Tibial artery (tissue), 4 donors: ENCODE measurements at regions not wholly inside any gene's neighbourhood (a gene's known extent, or its start where the extent isn't known, plus 50 kb on each side); places are given as distances from the start of the nearest gene placed in this dataset.

Experiments
- DNase-seq, 2 donors: peaks; one replicate each; pipeline ENCODE4 v3.0.0-alpha.2; 2019
- H3K27ac ChIP-seq, 2 donors: fragments of 200-600 bp; sonication (generic) in 1 of 2; 1 replicate in 1 of 2; 2 replicates in 1 of 2; pipeline ENCODE4 v1.5.1; 2018 to 2019; ENCODE audit warnings: mild to moderate bottlenecking in 1 of 2
- H3K27me3 ChIP-seq, 2 donors: fragments of 200-600 bp; sonication (generic) in 1 of 2; one replicate each; pipeline versions ENCODE4 v1.5.1 to v1.6.0; 2016 to 2019
- H3K36me3 ChIP-seq, 3 donors: fragments of 200-600 bp; sonication (generic) in 2 of 3; one replicate each; pipeline ENCODE4 v1.5.1; 2016 to 2019; ENCODE audit warnings: mild to moderate bottlenecking in 2 of 3
- H3K4me1 ChIP-seq, 4 donors: fragments of 200-600 bp; sonication (generic) in 2 of 4; 1 replicate in 3 of 4; 2 replicates in 1 of 4; pipeline ENCODE4 v1.5.1; 2016 to 2019
- H3K4me3 ChIP-seq, 2 donors: fragments of 200-600 bp; sonication (generic) in 1 of 2; 1 replicate in 1 of 2; 2 replicates in 1 of 2; pipeline ENCODE4 v1.5.1; 2018 to 2019; ENCODE audit warnings: mild to moderate bottlenecking in 2 of 2
- H3K9me3 ChIP-seq, 3 donors: fragments of 200-600 bp; sonication (generic) in 1 of 3; one replicate each; pipeline ENCODE4 v1.5.1; 2016 to 2019
- CTCF ChIP-seq, 2 experiments: fragments of 200-600 bp in 1 of 2; fragments of 450-650 bp in 1 of 2; IDR thresholded peaks; one replicate each; pipeline ENCODE4 v1.5.1; 2017 to 2019; ENCODE audit warnings: antibody characterized with exemption in 2 of 2, mild to moderate bottlenecking in 1 of 2, moderate library complexity in 1 of 2
- intact Hi-C: fragments of 100-400 bp; cut with DNase I; formaldehyde crosslinking; loops from one replicate; pipeline ENCODE4 v1.15.0; 2023; ENCODE audit warnings: low total_unique reads

- Histone ChIP-seq H3K27ac (no peak overlapping the region), H3K4me3 (no peak overlapping the region)
These were observed 52.3 kb upstream of the ARMC3 start for GRCh38 chr10:22875581-22875980.

GRCh38 chr10:22874189-22874854 is 53.5 kb upstream of the ARMC3 start:
- Histone ChIP-seq H3K4me3 (no peak overlapping the region), H3K4me1 (no peaks in the 10 kb centered on the region), H3K27me3 (no peaks in the 10 kb centered on the region), H3K36me3 (no peaks in the 10 kb centered on the region), H3K9me3 (no peaks in the 10 kb centered on the region), H3K27ac (no peak overlapping the region)
- intact Hi-C loops: no loop called here
- no peak for DNase-seq
- TF ChIP-seq CTCF (IDR thresholded peaks at IDR 0.05): no peak

More at GRCh38 chr10:22875581-22875980, 52.3 kb upstream of the ARMC3 start:
- Histone ChIP-seq H3K9me3 (no peaks in the 10 kb centered on the region), H3K4me1 (no peaks in the 10 kb centered on the region), H3K27me3 (no peaks in the 10 kb centered on the region), H3K36me3 (no peaks in the 10 kb centered on the region)
- no peak for DNase-seq
- TF ChIP-seq CTCF (IDR thresholded peaks at IDR 0.05): no peak
- intact Hi-C loops: no loop called here

- Histone ChIP-seq H3K27ac (no peak overlapping the region), H3K4me3 (no peak overlapping the region), H3K4me1 (peaks cover 0 to 18% (median 4%) of the 10 kb centered on the region in 4 donors), H3K27me3 (no peaks in the 10 kb centered on the region), H3K9me3 (no peaks in the 10 kb centered on the region), H3K36me3 (no peaks in the 10 kb centered on the region)
- no peak for TF ChIP-seq CTCF (IDR thresholded peaks at IDR 0.05)
- intact Hi-C loops: no loop called here
- no peak for DNase-seq
These were observed 71.3 kb upstream of the ARMC3 start for GRCh38 chr10:22856444-22857074.

DNA sequence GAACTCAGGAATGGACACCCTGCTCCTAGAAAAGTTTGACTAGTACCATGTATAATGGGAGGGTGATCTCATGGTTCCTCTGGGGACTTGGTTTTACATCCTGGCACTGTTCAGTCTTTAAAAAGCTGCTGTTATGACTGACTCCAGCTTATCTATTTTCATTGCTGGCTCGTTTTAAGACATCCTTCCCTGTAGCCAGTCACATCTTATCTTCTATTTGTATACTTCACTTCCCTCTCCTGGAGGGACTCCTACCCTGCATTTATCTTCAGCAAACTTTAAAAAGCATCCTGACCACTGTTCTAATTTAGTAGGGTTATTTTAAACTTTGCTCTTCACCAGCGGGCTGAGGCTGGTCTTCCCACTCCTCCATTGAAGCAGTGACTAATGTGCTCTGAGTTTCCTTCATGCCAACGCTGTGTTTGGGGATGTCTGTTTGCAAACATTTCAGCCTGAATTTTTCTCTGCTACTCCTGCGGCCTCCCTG is 72.9 kb upstream of the ARMC3 start:
- DNase-seq: no peak
- Histone ChIP-seq H3K27me3 (no peaks in the 10 kb centered on the region), H3K27ac (peak overlapping the region; percentile 12 to 15), H3K4me3 (no peak overlapping the region), H3K4me1 (peaks cover 0 to 32% (median 13%) of the 10 kb centered on the region in 4 donors), H3K9me3 (no peaks in the 10 kb centered on the region), H3K36me3 (no peaks in the 10 kb centered on the region)
- intact Hi-C loops: no loop called here
- TF ChIP-seq CTCF (IDR thresholded peaks at IDR 0.05): peak; percentile 18 to 23

DNA sequence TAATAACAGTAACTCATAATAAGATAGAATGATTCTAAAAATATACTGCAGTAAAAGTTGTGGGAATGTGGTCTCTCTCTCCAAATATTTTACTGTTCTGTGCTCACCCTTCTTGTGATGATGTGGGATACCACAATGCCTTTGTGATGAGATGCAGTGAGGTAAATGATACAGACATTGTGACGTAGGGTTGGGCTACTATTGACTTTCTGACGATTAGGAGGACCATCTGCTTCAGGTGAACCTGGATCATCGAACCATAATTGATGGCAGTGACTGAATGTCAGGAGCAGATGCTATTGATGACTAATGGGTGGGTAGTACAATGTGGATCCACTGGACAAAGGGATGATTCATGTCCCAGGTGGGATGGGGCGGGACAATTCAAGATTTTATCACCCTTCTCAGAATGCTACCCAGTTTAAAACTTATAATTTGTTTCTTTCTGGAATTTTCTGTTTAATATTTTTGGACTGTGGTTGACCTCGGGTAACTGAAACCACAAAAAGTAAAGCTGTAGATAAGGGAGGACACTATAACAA is 73.9 kb upstream of the ARMC3 start:
- no peak for DNase-seq
- H3K4me1 ChIP-seq: peaks cover 0 to 42% (median 21%) of the 10 kb centered on the region in 4 donors
- H3K9me3 ChIP-seq: no peaks in the 10 kb centered on the region
- peak overlapping the region in 1 of 2 donors; percentile 12 for H3K27ac ChIP-seq
- TF ChIP-seq CTCF (IDR thresholded peaks at IDR 0.05): no peak
- H3K4me3 ChIP-seq: no peak overlapping the region
- intact Hi-C loops: no loop called here
- H3K27me3 ChIP-seq: no peaks in the 10 kb centered on the region
- H3K36me3 ChIP-seq: no peaks in the 10 kb centered on the region
